ENCODE measurements at regions not wholly inside any gene's neighbourhood (a gene's known extent, or its start where the extent isn't known, plus 50 kb on each side); places are given as distances from the start of the nearest gene placed in this dataset.
"Not testable (repeated sequence)": the region's sequence is repeated elsewhere in the genome, so short reads cannot be mapped to it uniquely, and the experiment has no call there.

DNA sequence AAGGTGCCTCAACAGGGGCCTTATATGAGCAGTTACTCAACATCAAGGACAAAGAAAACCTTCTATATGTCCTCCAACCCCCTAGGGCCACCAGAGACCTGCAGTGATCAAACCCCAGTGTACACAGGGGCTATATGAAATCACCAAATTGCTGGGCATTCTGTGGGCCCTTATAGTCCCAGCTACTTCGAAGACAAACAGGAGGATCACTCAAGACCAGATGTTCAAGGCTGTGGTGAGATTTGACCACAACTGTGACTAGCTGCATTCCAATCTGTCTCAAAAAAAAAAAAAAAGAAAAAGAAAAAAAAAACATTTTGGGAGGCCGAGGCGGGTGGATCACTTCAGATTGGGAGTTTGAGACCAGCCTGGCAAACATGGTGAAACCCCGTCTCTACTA, 51.0 kb upstream of the PRB2 start:
- DNase-seq = no peak

DNA sequence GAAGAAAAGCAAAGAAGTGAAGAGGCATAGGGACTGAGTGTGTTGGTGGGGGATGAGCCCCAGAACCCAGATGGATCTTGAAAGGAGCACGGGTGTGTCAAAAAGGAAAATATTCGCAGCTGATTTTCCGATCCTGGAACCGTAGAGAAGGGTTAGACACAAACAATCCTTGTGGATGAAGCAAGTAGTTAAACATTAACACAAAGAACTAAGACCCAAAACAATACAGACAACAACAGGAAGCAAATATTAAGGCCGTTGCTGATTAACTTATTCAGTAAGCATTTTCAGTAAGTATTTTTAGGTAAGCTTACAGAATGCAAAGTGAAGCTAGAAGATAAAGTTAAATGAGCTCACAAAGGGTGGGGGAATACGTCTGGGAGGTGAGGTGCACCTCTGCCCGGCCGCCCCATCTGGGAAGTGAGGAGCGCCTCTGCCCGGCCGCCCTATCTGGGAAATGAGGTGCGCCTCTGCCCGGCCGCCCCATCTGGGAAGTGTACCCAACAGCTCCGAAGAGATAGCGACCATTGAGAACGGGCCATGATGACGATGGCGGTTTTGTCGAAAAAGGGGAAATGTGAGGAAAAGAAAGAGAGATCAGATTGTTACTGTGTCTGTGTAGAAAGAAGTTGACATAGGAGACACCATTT, 62.8 kb upstream of the PRB2 start:
- DNase-seq = no peak

DNA sequence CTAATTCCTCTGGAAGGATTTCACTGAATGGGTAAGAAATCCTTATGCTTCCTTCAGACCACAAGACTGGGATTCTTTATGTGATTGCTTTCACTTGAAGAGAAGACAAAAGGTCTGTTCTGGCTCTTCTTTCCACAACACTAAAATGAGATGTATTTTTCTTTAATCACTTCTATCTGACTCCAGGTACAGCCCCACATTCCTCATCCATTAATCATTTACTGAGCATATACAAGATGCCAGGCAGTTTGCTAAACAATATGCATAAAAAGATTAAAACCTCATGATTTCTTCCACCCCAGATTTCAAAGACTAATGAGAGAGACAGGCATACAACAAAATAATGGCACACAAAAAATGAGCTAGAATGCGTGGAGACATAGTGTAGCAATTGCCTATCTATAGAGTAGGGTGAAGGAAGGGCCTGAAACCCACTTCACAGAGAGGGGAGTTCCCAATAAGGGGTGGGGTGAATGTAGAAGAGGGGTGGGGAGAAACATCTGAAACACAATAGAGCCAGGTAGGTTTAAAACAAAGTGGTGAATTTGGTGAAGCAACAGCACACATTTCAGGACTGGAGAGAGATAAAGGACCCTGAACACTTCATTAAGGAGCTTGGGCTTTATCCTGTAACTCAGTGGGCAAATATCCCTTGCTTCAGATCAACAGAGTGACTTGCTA, 65.1 kb upstream of the PRB2 start:
- no peak for DNase-seq

DNA sequence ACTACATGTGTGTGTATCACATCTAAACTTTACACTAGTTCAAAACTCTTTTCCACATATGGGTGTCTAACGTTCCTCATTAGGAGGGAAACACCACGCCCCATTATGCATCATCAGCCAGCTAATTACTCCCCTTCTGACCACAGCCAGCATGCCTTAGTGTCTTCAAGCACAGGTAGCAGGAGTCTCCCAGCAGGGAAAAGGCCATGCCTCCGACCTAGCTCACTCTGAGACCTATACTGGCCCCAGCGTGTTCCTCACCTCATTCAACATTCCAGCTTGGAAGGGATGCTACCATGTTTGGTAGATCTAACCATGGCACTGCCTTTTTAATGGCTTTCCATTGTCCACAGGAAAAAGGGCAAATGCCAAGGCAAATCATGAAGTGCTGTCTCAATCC, 66.1 kb upstream of the PRB2 start:
- DNase-seq = no peak

DNA sequence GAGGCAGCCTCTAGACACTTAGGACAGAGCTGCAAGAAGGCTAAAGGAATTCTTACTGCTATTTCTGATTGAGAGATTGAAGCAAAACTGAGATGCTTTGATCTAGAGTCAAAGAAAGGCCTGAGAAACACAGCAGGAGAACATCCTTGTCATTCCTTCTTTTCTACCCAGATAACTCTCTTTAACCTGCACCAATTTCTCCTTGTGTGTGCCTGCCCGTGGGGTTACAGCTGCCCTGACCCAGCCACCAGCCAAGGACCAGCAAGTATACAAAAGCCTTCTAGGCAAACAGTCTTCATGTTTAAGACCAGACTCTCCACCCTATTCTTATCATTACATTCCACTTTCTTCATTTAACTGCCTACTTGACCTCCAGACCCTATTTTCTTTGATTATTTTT, 81.7 kb upstream of the PRB2 start:
- DNase-seq = no peak

DNA sequence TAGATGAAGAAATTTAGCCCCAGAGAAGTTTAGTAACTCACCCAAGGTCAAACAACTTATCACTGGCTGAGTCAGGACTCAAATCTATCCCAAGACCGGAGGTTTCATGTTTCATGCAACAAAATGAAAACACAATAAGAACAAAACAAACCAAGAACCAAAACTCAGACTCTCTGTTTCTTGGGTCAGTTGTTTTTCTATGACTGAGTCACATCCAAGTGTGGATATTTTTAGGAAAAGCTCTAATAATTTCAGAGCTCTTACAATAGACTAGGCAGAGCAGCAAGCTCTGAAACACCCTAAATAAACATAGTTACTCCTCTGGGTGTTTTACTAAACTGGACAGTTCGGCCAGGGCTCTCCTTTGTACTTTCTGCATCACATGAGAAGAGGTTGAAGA, 87.6 kb upstream of the PRB2 start:
- no peak for DNase-seq

DNA sequence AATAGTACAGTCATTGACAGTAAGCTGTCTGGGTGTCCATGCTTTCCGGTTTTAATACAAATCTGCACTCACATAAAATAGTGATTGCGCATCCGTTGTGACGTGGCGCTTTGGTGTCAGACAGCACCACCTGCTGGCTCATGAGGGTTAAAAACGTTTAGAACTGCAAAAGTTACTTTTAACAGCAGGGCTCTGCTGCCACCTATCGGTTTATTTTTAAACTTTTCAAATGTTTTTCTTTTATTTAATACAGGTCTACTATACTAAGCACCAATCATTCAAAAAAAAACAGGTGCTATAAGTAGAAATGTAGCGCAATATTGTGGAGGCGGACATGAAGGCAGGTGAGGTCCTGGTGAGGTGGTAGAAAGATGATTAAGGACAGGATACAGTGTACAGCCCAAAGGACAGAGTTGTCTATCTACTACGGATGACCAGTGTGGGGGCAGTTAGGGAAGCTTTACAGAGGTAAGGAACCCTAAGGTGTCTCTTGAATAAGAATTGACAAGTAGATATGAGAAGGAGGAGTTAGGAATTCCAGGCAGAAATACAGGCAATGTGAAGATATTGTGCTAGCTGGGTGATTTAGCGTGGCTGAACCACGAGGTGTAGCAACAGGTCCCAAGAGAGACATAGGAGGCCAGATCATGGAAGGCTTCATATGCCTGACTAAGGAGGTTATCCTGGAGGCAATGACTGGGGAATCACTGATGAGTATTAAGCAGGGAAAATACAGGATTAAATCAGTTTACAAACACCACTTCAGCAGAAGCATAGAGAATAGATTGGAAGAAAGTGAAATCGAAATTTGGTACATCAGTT, 91.5 kb upstream of the PRB2 start:
- peak in 11 of 14 donors; percentile 2 to 64 (median 28) for DNase-seq

DNA sequence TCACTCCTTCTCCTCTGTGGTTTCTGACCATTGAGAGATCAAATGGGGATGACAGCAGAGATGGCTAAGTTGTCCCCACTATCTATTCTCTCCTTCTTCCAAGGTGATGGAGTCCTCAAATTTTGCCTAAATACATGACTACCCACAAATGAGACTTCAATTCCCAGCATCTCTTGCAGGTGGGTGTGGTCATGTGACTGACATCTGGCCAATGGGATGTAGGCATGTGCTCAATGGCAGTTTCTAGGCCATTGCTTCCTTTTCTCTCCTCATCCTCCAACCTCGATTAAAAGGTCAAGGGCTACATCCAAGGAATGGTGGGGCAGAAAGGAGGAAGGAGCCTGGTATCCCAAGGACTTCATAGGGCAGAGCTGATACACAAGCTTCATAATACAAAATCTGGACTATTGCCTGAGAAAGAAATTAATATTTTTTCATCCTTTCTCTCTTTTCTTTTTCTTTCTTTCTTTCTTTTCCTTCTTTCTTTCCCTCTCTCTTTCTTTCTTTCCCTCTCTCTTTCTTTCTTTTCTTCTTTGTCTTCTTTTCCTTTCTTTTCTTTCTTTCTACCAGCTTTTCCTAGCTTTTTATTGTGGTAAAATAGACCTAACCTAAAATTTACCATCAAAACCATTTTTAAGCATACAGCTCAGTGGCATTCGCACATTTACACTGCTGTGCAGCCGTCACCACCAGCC, 100.9 kb upstream of the PRB2 start:
- DNase-seq = no peak

DNA sequence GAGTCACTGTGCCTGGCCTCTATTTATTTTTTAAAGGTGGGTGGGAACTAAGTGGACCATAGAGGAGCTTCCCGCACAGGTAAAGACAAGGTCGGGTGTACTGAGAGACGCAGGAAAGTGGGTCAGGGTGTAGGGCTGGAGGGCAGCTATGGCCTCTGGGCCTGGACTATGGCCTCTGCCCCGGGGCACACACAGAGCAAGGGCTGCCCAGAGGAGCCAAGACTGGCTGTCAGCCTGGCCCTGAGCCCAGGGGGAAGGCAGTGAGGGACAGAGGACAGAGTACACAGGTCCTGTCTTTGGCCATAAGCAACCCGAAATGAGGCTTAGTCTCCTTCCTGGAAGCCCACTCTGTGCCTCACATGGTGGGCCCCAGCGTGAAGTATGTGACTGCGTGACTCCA, 102.1 kb upstream of the PRB2 start:
- no peak for DNase-seq

DNA sequence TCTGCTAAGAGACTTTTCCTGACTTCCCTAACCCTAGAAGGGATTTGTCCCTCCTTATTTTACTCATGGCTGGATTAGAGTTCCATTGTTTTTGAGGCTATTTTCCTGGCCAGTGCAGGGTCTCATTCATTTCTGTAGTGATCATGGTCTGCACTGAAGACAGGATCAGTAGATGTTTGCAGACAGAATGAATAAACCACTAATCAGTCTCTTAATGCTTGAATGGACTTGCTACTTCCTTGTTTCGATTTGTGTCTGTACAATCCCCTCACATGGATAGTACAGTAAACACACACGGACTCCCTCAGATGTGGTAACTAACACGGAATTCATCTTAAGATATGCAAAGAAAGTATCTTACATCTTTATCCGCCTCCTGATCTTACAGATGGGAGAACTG, 102.6 kb upstream of the PRB2 start:
- no peak for DNase-seq

DNA sequence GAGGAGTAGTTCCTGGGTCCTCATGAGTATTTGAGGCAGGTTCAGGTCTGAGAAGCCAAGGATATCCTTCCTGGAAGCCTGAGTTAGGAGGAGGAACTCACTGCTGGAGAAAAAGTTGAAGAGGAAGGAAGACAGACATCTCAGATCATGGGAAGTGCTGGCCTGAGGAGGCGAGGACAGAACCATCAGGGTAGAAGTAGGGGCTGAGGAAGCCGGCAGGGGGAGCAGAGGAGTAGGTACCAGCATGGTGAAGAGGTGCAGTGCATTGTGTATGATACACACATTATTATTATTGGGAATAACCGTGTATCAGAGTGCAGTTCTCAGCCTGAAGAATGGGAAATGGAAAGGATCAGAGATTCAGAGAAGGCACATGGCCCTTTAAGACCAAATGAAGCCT, 103.2 kb upstream of the PRB2 start:
- not testable (repeated sequence) for DNase-seq

DNA sequence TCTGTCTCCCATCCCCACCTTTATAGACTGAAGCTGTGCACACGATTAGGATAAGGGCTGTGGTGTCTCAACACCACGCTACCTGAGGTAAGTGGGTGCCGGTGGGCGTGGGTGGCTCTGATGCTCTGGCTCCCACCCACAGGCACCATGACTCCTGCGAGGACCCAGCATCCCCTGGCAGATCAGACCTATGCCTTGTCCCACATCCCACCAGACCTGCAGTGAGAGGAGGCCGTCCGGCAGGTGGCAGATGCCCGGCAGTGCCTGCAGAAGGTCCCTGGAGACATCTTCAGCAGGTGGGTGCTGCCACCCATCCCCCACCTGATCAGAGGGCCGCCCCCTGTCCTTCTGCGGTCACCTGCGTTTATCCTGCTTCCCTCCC, 104.4 kb upstream of the PRB2 start:
- DNase-seq = no peak

DNA sequence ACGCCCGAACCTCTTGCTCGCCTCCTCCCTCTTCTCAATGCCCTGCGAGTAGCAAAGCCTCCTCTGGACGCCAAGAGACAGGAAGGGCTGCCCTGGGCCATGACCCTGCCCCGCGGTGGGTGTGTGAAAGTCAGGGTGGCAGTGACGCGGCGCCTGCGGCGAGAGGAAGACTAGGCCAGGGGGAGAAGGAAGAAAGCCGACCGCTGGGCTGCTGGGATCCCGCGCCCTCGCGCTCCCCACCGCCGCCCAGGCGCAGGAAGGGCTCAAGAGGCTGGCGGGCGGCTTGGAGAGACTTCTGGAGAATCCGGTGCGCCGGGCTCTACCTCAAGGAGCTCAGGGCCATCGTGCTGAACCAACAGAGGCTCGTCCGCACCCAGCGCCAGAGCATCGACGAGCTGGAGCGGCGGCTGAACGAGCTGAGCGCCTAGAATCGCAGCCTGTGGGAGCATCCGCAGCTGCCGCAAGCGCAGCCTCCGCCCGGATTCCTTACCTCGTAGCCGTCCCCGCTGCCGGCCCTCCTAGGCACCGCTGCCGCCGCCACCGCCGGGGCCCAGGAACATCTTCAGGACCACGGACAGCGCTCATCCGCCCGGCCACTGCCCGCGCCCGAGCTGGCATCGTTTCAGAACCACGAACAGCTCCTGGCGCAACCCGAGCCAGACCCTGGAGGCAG, 105.0 kb upstream of the PRB2 start:
- peak in 12 of 14 donors; percentile 10 to 84 (median 39) for DNase-seq

DNA sequence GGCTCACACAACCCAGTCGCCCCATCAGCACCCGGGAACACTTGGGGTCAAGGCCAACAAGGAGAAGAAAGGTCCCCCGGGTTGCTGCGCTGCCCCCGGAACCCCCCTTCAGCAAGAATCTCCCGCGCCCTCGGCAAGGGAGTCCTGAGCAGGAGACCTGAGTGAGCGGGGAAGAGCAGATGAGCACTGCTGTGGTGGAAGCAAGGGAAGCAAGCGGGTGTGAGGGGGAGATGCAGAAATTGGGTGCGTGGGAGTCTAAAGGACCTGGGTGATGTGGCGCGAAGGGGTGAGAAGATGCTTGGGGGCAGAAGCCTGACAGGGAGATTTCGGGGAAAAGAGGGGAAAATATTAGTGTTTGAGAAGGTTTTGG, 105.5 kb upstream of the PRB2 start:
- DNase-seq = no peak

DNA sequence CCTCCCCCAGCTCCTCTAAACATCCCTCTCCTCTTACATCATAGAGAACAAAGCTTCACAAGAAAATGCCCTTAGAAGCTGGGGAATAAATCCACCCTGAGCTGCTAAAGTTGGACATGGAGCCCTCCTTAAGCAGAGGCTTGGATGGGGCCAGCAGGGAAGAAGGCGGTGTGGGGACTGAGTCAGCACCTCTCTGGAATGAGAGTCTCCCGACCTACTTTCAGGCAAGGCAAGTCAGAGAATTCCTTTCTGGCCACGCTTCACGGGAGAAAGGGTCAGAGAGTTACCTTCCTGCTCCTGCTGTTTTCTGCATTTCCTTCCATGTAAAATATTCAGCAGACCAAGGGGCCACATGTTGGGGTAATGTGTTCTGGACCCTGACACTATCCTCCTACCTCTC, 113.3 kb upstream of the PRB2 start:
- no peak for DNase-seq

DNA sequence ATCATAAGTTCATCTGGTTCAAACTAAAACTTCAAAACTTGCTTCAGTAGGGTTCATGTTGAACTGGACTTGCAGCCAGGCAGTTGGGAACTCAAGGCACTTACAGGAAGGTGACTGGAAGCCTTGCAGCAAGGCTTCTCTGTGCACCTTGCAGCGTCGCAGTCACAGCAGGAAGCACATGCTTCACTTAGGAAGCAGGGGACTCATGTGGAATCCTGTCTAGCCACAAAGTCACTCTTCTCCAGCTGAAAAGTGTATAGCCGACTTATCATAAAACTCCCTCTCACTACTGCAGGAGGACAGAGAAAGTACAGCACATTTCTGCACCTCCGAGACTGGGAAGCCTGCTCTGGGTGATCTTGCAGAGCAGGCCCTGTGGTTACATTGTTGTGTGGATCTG, 114.0 kb upstream of the PRB2 start:
- no peak for DNase-seq

DNA sequence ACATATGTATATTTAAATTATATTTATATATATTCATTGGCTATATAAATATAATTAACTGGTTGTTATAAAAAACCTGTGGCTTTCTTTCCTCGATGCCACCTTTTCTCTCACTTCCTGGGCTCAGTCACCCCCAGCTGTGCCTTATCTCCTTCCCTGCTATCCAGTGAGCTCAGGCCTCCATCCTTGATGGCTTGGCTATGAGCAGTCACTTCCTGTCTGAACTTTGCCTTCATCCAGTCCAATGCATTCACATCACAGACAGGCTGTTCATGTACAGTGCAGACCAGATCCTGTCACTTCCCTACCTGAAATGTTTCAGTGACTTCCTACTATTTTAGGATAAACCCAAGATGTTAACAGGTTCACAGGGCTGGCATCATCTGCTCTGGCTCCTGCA, 115.3 kb upstream of the PRB2 start:
- DNase-seq = no peak

DNA sequence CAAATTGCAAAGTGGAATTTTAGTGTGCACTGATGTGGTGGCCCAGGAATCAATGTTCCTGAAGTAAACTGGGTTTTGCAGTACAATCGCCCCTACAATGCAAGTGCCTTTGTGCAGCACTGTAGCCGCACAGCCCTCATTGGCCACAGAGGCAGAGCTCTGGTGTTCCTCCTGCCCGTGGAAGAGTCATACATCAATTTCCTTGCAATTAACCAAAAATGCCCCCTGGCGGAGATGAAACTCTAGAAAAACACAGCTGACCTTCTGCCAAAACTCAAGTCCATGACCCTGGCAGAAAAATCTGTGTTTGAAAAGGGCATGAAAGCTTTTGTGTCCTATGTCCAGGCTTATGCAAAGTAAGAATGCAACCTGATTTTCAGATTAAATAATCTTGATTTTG, 117.9 kb upstream of the PRB2 start:
- no peak for DNase-seq

DNA sequence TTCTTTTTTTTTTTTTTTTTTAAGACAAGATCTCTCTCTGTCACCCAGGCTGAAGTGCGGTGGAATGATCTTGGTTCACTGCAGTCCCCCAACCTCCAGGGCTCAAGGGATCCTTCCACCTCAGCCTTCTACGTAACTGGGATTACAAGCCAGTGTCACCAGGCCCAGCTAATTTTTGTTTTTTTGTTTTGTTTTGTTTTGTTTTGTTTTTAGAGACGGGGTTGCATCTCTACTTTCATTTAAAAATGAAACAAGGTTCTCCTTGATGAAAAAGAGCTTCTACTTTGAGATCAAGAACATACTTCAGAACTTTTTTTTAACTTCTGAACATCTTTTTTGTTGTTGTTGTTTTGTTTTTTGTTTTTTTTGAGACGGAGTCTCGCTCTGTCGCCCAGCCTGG, 121.7 kb upstream of the PRB2 start:
- DNase-seq = no peak

DNA sequence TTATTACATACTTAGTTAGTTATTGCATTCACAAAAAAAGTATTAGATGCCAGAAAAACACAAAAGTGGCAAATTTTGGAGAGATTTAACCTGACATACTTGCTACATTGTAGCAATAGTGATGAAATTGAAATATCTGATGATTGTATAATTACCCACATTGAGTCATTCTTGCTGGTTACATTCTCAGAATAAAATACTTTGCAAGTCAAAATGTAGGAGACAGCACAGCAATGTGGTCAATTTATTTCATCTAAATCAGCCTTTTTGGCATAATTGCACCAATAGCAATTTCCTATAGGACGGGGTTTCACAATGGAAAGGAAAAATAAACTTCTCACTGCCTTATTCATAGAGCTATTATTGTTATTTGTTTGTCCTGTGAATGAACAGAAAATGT, 125.0 kb upstream of the ETV6 start:
- DNase-seq = no peak

DNA sequence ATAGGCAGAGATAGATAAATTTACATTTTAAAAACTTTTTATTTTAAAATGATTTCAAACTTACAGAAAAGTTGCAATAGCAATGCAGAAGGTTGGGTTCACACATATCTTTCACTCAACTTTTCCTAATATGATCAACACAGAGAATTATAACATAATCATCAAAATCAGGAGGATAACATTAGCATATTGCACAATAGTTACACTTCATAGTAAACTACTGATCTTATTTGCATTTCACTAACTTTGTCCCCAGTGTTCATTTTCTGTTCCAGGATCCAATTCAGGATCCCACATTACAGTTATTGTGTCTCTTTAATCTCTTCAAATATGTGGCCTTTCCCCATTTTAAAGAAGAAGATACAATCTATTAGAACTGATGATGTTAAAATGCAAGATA, 115.4 kb upstream of the ETV6 start:
- DNase-seq = no peak

DNA sequence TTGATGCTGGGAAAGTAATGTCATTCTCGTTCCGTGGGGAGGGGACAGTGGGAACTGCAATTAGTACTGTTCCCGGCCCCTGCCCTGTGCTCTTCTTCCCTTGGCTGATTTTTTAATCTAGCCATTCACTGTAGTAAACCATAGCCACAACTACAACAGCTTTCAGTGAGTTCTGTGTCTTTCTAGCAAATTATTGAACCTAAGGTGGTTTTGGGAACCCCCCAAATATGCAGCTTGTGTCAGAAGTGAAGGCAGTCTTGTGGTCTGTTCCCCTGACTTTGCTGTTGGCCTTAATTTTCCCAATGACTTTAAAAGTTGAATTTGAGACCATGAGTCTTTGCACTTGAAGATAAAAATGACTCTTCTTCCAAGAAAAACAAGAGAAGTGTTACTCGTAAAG, 114.3 kb upstream of the ETV6 start:
- no peak for DNase-seq

DNA sequence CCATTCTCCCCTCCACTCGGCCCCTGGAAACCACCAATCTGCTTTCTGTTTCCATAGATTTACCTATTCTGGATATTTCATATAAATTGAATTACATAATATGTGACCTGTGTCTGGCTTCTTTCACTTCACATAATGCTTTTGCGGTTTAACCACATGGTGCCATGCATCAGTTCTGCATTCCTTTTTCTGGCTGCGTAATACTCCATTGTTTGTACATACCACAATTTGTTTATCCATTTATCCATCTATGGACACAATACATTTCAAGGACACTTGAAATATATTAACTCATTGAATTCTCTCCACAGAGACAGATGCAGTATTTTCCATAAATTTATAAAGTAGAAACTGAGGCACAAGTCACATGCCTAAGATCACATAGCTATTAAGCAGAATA, 110.3 kb upstream of the ETV6 start:
- no peak for DNase-seq

Measured in C1 segment of cervical spinal cord (tissue), 14 donors.